ENCODE measurements at regions not wholly inside any gene's neighbourhood (a gene's known extent, or its start where the extent isn't known, plus 50 kb on each side); places are given as distances from the start of the nearest gene placed in this dataset.

DNA sequence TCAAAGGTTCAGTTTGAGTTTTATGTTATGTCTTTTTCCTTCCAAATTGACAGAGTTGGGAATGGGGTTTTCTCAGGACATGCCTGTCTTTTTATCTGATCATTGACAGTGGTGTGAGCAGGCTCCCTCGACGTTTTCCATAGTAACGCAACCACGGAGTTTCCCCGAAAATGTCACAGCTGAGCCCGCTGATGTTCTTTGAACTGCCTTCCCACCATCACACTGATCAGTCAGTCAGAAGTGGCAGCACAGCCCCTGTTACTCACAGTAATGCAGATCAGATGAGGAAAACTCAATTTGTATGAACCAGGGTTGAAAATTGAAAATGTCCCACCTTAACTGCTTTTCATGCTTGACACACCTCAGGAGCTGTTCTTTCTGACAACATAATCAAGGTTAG, 210.4 kb downstream of the NECTIN3 start:
- DNase-seq (ENCODE audit: low read depth, low spot score) (no peak), FAIRE-seq (no peak)
- Histone ChIP-seq H3K27me3 (ENCODE audit: control insufficient read depth, extremely low read depth, insufficient read depth, low read length) (no peaks in the 10 kb centered on the region), H3K79me2 (ENCODE audit: control insufficient read depth, insufficient read depth, low read length) (no peaks in the 10 kb centered on the region), H3K36me3 (ENCODE audit: control insufficient read depth in 2 of 2, extremely low read depth in 1 of 2, insufficient read depth in 2 of 2, low read length in 2 of 2) (no peaks in the 10 kb centered on the region), H3K9ac (ENCODE audit: control insufficient read depth, extremely low read depth, insufficient read depth, low read length) (no peak overlapping the region), H3K9me1 (ENCODE audit: control insufficient read depth, extremely low read depth, insufficient read depth, low read length) (no peaks in the 10 kb centered on the region), H3K4me3 (ENCODE audit: control insufficient read depth in 2 of 3, extremely low read depth in 1 of 3, insufficient read depth in 2 of 3, low read depth in 1 of 3, low read length in 3 of 3) (no peak overlapping the region), H2AFZ (ENCODE audit: control insufficient read depth, low read length) (no peak overlapping the region), H3K9me3 (ENCODE audit: control insufficient read depth, low read depth, low read length) (no peaks in the 10 kb centered on the region), H3K4me1 (ENCODE audit: control insufficient read depth, extremely low read depth, insufficient read depth, low read length) (no peaks in the 10 kb centered on the region), H4K20me1 (ENCODE audit: control insufficient read depth, extremely low read depth, insufficient read depth, low read length) (no peaks in the 10 kb centered on the region), H3K27ac (ENCODE audit: control insufficient read depth, insufficient read depth, low read length) (no peak overlapping the region), H3K4me2 (ENCODE audit: control insufficient read depth, extremely low read depth, insufficient read depth, low read depth, low read length) (no peak overlapping the region)
- TF ChIP-seq, protein P1, sequence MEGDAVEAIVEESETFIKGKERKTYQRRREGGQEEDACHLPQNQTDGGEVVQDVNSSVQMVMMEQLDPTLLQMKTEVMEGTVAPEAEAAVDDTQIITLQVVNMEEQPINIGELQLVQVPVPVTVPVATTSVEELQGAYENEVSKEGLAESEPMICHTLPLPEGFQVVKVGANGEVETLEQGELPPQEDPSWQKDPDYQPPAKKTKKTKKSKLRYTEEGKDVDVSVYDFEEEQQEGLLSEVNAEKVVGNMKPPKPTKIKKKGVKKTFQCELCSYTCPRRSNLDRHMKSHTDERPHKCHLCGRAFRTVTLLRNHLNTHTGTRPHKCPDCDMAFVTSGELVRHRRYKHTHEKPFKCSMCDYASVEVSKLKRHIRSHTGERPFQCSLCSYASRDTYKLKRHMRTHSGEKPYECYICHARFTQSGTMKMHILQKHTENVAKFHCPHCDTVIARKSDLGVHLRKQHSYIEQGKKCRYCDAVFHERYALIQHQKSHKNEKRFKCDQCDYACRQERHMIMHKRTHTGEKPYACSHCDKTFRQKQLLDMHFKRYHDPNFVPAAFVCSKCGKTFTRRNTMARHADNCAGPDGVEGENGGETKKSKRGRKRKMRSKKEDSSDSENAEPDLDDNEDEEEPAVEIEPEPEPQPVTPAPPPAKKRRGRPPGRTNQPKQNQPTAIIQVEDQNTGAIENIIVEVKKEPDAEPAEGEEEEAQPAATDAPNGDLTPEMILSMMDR (optimal IDR thresholded peaks at IDR 0.05 in 1 of 3, IDR thresholded peaks at IDR 0.05 in 1 of 3, conservative IDR thresholded peaks at IDR 0.05 in 1 of 3; ENCODE audit: extremely low read depth in 1 of 3, insufficient read depth in 2 of 3, low read length in 3 of 3), result no peak
- dilution Hi-C loops (cut with MboI; ENCODE audit: extremely low pct_ligation_motif_present, low sequenced_read_pairs), result no loop called here

DNA sequence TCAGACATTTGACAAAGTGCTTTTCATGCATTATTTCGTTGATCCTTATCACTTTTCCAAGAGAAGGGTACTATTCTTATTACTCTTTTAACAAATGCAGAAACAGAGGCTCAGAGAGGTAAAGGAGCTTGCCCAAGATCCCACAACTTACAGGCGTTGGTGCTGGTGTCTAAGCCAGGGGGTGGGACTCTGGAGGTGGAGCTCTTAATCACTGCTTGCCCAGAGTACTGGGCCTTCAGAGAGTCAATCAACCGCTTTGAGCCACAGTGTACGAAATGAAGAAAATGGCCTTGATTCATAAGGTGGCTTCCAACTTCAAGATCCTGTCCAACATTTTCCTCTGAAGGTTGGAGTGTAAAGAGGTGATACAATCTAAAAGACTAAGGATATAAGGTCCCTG, 211.5 kb downstream of the NECTIN3 start:
- FAIRE-seq, result no peak
- Histone ChIP-seq H3K36me3 (ENCODE audit: control insufficient read depth in 2 of 2, extremely low read depth in 1 of 2, insufficient read depth in 2 of 2, low read length in 2 of 2) (no peaks in the 10 kb centered on the region), H3K4me2 (ENCODE audit: control insufficient read depth, extremely low read depth, insufficient read depth, low read depth, low read length) (no peak overlapping the region), H3K9ac (ENCODE audit: control insufficient read depth, extremely low read depth, insufficient read depth, low read length) (no peak overlapping the region), H3K9me1 (ENCODE audit: control insufficient read depth, extremely low read depth, insufficient read depth, low read length) (no peaks in the 10 kb centered on the region), H3K27me3 (ENCODE audit: control insufficient read depth, extremely low read depth, insufficient read depth, low read length) (no peaks in the 10 kb centered on the region), H3K4me3 (ENCODE audit: control insufficient read depth in 2 of 3, extremely low read depth in 1 of 3, insufficient read depth in 2 of 3, low read depth in 1 of 3, low read length in 3 of 3) (no peak overlapping the region), H3K4me1 (ENCODE audit: control insufficient read depth, extremely low read depth, insufficient read depth, low read length) (no peaks in the 10 kb centered on the region), H3K9me3 (ENCODE audit: control insufficient read depth, low read depth, low read length) (no peaks in the 10 kb centered on the region), H3K79me2 (ENCODE audit: control insufficient read depth, insufficient read depth, low read length) (no peaks in the 10 kb centered on the region), H4K20me1 (ENCODE audit: control insufficient read depth, extremely low read depth, insufficient read depth, low read length) (no peaks in the 10 kb centered on the region), H2AFZ (ENCODE audit: control insufficient read depth, low read length) (no peak overlapping the region), H3K27ac (ENCODE audit: control insufficient read depth, insufficient read depth, low read length) (no peak overlapping the region)
- TF ChIP-seq EZH2 (IDR thresholded peaks at IDR 0.05; ENCODE audit: low read length), result no peak
- TF ChIP-seq, protein P1 (optimal IDR thresholded peaks at IDR 0.05 in 1 of 3, IDR thresholded peaks at IDR 0.05 in 1 of 3, conservative IDR thresholded peaks at IDR 0.05 in 1 of 3; ENCODE audit: extremely low read depth in 1 of 3, insufficient read depth in 2 of 3, low read length in 3 of 3), result no peak
- no peak for DNase-seq (ENCODE audit: low read depth, low spot score)
- dilution Hi-C loops (cut with MboI; ENCODE audit: extremely low pct_ligation_motif_present, low sequenced_read_pairs), result no loop called here
